Keratinocyte (primary cell): ENCODE measurements at regions not wholly inside any gene's neighbourhood (a gene's known extent, or its start where the extent isn't known, plus 50 kb on each side); places are given as distances from the start of the nearest gene placed in this dataset.

ENCODE experiments used
- DNase-seq: peaks from one replicate; pipeline ENCODE4 v3.0.0-alpha.2; 2011; ENCODE audit warnings: low read depth, missing footprints, low spot score
- FAIRE-seq: peaks from 2 replicates; lab custom pipeline; 2011; peaks lifted over from hg19 to GRCh38; lab: Jason Lieb, UNC
- H2AFZ ChIP-seq: 2 replicates; pipeline ENCODE4 v1.6.0; 2012; ENCODE audit warnings: low read length, control low read depth, inconsistent platforms; ENCODE audit not compliant: control insufficient read depth
- H3K27ac ChIP-seq: 2 replicates; pipeline ENCODE4 v1.5.1; 2011; ENCODE audit warnings: low read length; ENCODE audit not compliant: control insufficient read depth, insufficient read depth
- H3K27me3 ChIP-seq: 3 replicates; pipeline ENCODE4 v1.6.0; 2011; ENCODE audit warnings: low read length; ENCODE audit not compliant: control insufficient read depth, insufficient read depth; ENCODE audit errors: extremely low read depth
- H3K36me3 ChIP-seq, 2 experiments: 2 replicates in 1 of 2; 3 replicates in 1 of 2; pipeline ENCODE4 v1.5.1; 2011; ENCODE audit warnings: low read length in 2 of 2, mild to moderate bottlenecking in 1 of 2; ENCODE audit not compliant: control insufficient read depth in 2 of 2, insufficient read depth in 2 of 2; ENCODE audit errors: extremely low read depth in 1 of 2
- H3K4me1 ChIP-seq: 3 replicates; pipeline ENCODE4 v1.5.1; 2011; ENCODE audit warnings: low read length; ENCODE audit not compliant: control insufficient read depth, insufficient read depth; ENCODE audit errors: extremely low read depth
- H3K4me2 ChIP-seq: 3 replicates; pipeline ENCODE4 v1.6.0; 2011; ENCODE audit warnings: low read depth, low read length; ENCODE audit not compliant: control insufficient read depth, insufficient read depth; ENCODE audit errors: extremely low read depth
- H3K4me3 ChIP-seq, 3 experiments: fragments of 200-600 bp in 1 of 3; sonication (generic) in 1 of 3; 2 replicates in 2 of 3; 3 replicates in 1 of 3; pipeline ENCODE4 v1.5.1; 2011 to 2016; ENCODE audit warnings: low read length in 3 of 3, mild to moderate bottlenecking in 3 of 3, control low read depth in 2 of 3, inconsistent platforms in 1 of 3, low read depth in 1 of 3, mixed read lengths in 1 of 3, mixed run types in 1 of 3, moderate library complexity in 1 of 3; ENCODE audit not compliant: control insufficient read depth in 2 of 3, insufficient read depth in 2 of 3; ENCODE audit errors: extremely low read depth in 1 of 3
- H3K79me2 ChIP-seq: 2 replicates; pipeline ENCODE4 v1.6.0; 2012; ENCODE audit warnings: low read length; ENCODE audit not compliant: control insufficient read depth, insufficient read depth
- H3K9ac ChIP-seq: 3 replicates; pipeline ENCODE4 v1.6.0; 2011; ENCODE audit warnings: low read length; ENCODE audit not compliant: control insufficient read depth, insufficient read depth; ENCODE audit errors: extremely low read depth
- H3K9me1 ChIP-seq: 3 replicates; pipeline ENCODE4 v1.6.0; 2011; ENCODE audit warnings: low read length; ENCODE audit not compliant: control insufficient read depth, insufficient read depth; ENCODE audit errors: extremely low read depth
- H3K9me3 ChIP-seq: 2 replicates; pipeline ENCODE4 v1.5.1; 2012; ENCODE audit warnings: low read depth, low read length; ENCODE audit not compliant: control insufficient read depth
- H4K20me1 ChIP-seq: 3 replicates; pipeline ENCODE4 v1.6.0; 2011; ENCODE audit warnings: low read length; ENCODE audit not compliant: control insufficient read depth, insufficient read depth; ENCODE audit errors: extremely low read depth
- EZH2 ChIP-seq: IDR thresholded peaks from one replicate; pipeline ENCODE4 v1.6.1; 2012; ENCODE audit warnings: inconsistent platforms, mild to moderate bottlenecking, low read length, moderate library complexity
- dilution Hi-C: fragments of 300-500 bp; cut with MboI; formaldehyde crosslinking; loops from one replicate; pipeline ENCODE4 v1.7.0; 2020; ENCODE audit warnings: low sequenced_read_pairs; ENCODE audit not compliant: extremely low pct_ligation_motif_present
- TF ChIP-seq, protein P1 (sequence below), 3 experiments: IDR thresholded peaks in 1 of 3; conservative IDR thresholded peaks in 1 of 3; optimal IDR thresholded peaks in 1 of 3; 2 replicates in 2 of 3; 3 replicates in 1 of 3; pipeline versions ENCODE3 to v1.5.1; 2011; ENCODE audit warnings: low read length in 3 of 3, mild to moderate bottlenecking in 3 of 3, moderate library complexity in 2 of 3, control low read depth in 1 of 3, inconsistent platforms in 1 of 3; ENCODE audit not compliant: insufficient read depth in 2 of 3; ENCODE audit errors: extremely low read depth in 1 of 3

DNA sequence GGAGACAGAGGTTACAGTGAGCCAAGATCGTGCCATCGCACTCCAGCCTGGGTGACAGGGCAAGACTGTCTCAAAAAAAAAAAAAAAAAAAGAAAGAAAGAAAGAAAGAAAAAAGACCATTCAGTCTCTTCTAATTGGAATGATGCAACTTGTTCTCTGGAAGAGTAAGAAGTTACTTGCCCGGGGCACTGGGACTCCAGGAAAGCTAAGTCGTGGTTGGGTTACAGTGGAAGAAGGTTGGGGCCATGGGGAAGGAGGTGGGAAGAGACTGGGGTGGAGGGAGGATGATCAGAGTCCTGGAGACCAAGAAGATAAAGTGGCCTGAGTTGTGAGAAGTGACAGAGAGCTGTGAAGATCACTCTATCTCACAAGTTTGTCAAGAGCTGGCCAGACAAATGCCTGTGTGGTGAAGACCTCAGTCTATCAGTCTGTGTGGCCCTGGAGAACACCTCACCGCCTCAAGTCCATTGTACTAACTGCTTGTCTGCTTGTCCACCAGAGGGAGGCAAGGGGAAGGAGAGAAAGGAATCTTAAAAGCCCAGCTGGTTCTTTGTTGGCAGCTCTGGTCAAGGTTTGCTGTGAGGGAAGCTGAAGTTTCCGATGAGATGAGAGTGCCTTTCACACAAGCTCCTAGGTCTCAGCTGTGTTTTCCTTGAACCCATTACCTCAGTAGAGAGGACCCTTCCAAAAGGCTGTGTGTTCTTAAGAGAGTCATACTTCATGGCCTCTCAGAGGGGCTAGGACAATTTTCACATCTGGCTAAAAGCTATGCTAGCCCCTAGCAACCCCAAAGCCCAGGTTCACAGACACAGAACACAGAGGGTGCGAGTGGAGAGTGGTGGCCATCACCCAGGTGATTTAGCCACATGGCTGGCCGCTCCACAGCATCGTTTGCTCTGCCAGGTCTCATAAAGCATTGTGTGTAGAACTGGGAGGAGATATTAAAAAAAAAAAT lies 72.0 kb upstream of the TMEM178A start:
- H3K9me3 ChIP-seq = no peaks in the 10 kb centered on the region
- no peak overlapping the region for H3K4me2 ChIP-seq
- H4K20me1 ChIP-seq = no peaks in the 10 kb centered on the region
- H3K36me3 ChIP-seq = no peaks in the 10 kb centered on the region
- no peaks in the 10 kb centered on the region for H3K4me1 ChIP-seq
- H3K4me3 ChIP-seq = no peak overlapping the region
- no peak overlapping the region for H3K9ac ChIP-seq
- no peak for DNase-seq
- dilution Hi-C loops = no loop called here
- H3K9me1 ChIP-seq = no peaks in the 10 kb centered on the region
- H3K27me3 ChIP-seq = no peaks in the 10 kb centered on the region
- no peak for TF ChIP-seq EZH2
- TF ChIP-seq, protein P1, sequence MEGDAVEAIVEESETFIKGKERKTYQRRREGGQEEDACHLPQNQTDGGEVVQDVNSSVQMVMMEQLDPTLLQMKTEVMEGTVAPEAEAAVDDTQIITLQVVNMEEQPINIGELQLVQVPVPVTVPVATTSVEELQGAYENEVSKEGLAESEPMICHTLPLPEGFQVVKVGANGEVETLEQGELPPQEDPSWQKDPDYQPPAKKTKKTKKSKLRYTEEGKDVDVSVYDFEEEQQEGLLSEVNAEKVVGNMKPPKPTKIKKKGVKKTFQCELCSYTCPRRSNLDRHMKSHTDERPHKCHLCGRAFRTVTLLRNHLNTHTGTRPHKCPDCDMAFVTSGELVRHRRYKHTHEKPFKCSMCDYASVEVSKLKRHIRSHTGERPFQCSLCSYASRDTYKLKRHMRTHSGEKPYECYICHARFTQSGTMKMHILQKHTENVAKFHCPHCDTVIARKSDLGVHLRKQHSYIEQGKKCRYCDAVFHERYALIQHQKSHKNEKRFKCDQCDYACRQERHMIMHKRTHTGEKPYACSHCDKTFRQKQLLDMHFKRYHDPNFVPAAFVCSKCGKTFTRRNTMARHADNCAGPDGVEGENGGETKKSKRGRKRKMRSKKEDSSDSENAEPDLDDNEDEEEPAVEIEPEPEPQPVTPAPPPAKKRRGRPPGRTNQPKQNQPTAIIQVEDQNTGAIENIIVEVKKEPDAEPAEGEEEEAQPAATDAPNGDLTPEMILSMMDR (optimal IDR thresholded peaks at IDR 0.05 in 1 of 3, IDR thresholded peaks at IDR 0.05 in 1 of 3, conservative IDR thresholded peaks at IDR 0.05 in 1 of 3; ENCODE audit: extremely low read depth in 1 of 3, insufficient read depth in 2 of 3, low read length in 3 of 3) = peak; percentile 56 to 71 (median 68)
- no peak for FAIRE-seq
- no peak overlapping the region for H2AFZ ChIP-seq
- no peak overlapping the region for H3K27ac ChIP-seq
- no peaks in the 10 kb centered on the region for H3K79me2 ChIP-seq

DNA sequence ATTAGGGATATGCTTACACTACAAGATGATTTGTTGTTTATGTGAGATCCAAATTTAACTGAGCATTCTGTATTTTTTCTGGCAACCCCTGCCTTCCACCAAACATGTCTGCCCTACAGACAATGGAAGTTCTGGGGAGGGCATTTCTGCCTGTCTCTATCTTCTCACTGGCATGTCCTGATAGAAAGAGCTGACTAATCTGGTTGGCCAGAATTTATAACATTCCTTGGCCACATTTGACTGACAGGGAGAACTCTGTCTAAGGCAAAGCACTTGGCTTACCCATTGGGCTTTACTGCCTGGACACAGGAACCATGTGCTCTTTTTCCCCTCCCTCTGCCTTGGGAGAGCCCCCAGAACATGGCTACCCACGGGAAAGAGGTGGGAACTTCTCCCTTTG lies 70.6 kb upstream of the TMEM178A start:
- Histone ChIP-seq H3K4me1 (no peaks in the 10 kb centered on the region), H3K9me1 (no peaks in the 10 kb centered on the region), H3K9me3 (no peaks in the 10 kb centered on the region), H3K4me2 (no peak overlapping the region), H3K9ac (no peak overlapping the region), H3K36me3 (no peaks in the 10 kb centered on the region), H3K4me3 (no peak overlapping the region), H3K27ac (no peak overlapping the region), H3K79me2 (no peaks in the 10 kb centered on the region), H2AFZ (no peak overlapping the region), H3K27me3 (no peaks in the 10 kb centered on the region), H4K20me1 (no peaks in the 10 kb centered on the region)
- FAIRE-seq (no peak), DNase-seq (no peak)
- dilution Hi-C loops = no loop called here
- TF ChIP-seq, protein P1 (optimal IDR thresholded peaks at IDR 0.05 in 1 of 3, IDR thresholded peaks at IDR 0.05 in 1 of 3, conservative IDR thresholded peaks at IDR 0.05 in 1 of 3; ENCODE audit: extremely low read depth in 1 of 3, insufficient read depth in 2 of 3, low read length in 3 of 3) = no peak
- TF ChIP-seq EZH2 = no peak
